ENCODE measurements at regions not wholly inside any gene's neighbourhood (a gene's known extent, or its start where the extent isn't known, plus 50 kb on each side); places are given as distances from the start of the nearest gene placed in this dataset.
"Not testable (repeated sequence)": the region's sequence is repeated elsewhere in the genome, so short reads cannot be mapped to it uniquely, and the experiment has no call there.

GRCh38 chr3:81087607-81088006, 673.8 kb downstream of the GBE1 start:
- no peak overlapping the region for H3K9ac ChIP-seq (ENCODE audit: low read length)
- H3K27me3 ChIP-seq (ENCODE audit: control insufficient read depth, insufficient read depth, low read length) = no peaks in the 10 kb centered on the region
- H3K27ac ChIP-seq (ENCODE audit: low read length) = no peak overlapping the region
- peaks cover 12% of the 10 kb centered on the region for H3K9me3 ChIP-seq (ENCODE audit: control insufficient read depth, low read depth, low read length)
- H3K4me3 ChIP-seq (ENCODE audit: low read length) = no peak overlapping the region
- no peaks in the 10 kb centered on the region for H3K4me1 ChIP-seq (ENCODE audit: control insufficient read depth, low read depth, low read length)
- no peaks in the 10 kb centered on the region for H3K36me3 ChIP-seq (ENCODE audit: control insufficient read depth, low read depth, low read length)

GRCh38 chr3:81086348-81086747, 675.1 kb downstream of the GBE1 start:
- Histone ChIP-seq H3K9ac (ENCODE audit: low read length) (no peak overlapping the region), H3K27me3 (ENCODE audit: control insufficient read depth, insufficient read depth, low read length) (no peaks in the 10 kb centered on the region), H3K27ac (ENCODE audit: low read length) (no peak overlapping the region), H3K4me3 (ENCODE audit: low read length) (no peak overlapping the region), H3K36me3 (ENCODE audit: control insufficient read depth, low read depth, low read length) (no peaks in the 10 kb centered on the region), H3K9me3 (ENCODE audit: control insufficient read depth, low read depth, low read length) (peaks cover 12% of the 10 kb centered on the region), H3K4me1 (ENCODE audit: control insufficient read depth, low read depth, low read length) (no peaks in the 10 kb centered on the region)

GRCh38 chr3:81080608-81081007, 680.8 kb downstream of the GBE1 start:
- H3K36me3 ChIP-seq (ENCODE audit: control insufficient read depth, low read depth, low read length) = no peaks in the 10 kb centered on the region
- H3K4me1 ChIP-seq (ENCODE audit: control insufficient read depth, low read depth, low read length) = no peaks in the 10 kb centered on the region
- no peak overlapping the region for H3K4me3 ChIP-seq (ENCODE audit: low read length)
- no peaks in the 10 kb centered on the region for H3K9me3 ChIP-seq (ENCODE audit: control insufficient read depth, low read depth, low read length)
- no peak overlapping the region for H3K9ac ChIP-seq (ENCODE audit: low read length)
- H3K27ac ChIP-seq (ENCODE audit: low read length) = no peak overlapping the region
- H3K27me3 ChIP-seq (ENCODE audit: control insufficient read depth, insufficient read depth, low read length) = no peaks in the 10 kb centered on the region

- H3K9me3 ChIP-seq (ENCODE audit: control insufficient read depth, low read depth, low read length) = peaks cover 16% of the 10 kb centered on the region
- H3K27me3 ChIP-seq (ENCODE audit: control insufficient read depth, insufficient read depth, low read length) = no peaks in the 10 kb centered on the region
- H3K27ac ChIP-seq (ENCODE audit: low read length) = no peak overlapping the region
- H3K36me3 ChIP-seq (ENCODE audit: control insufficient read depth, low read depth, low read length) = no peaks in the 10 kb centered on the region
- no peak overlapping the region for H3K9ac ChIP-seq (ENCODE audit: low read length)
- no peak overlapping the region for H3K4me3 ChIP-seq (ENCODE audit: low read length)
- H3K4me1 ChIP-seq (ENCODE audit: control insufficient read depth, low read depth, low read length) = no peaks in the 10 kb centered on the region
These were observed 688.9 kb downstream of the GBE1 start for GRCh38 chr3:81072591-81072990.

DNA sequence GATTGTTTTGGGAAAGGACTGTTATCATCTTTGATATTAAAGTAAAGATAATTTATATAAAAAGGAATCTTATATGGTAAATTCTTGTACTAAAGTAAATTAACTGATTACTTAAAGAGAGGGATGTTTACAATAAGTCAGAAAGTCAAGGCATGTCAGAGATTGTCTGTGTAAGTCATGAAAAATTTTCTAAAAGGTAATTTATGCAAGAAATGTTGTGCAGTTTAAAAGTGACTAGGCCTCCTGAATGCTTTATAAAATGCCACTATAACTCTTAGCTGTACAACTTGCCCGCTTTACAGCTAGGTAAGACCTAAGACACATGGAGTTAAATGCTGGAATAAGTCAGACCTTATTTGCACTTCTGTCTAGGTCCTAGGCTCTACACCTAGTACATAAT, 692.9 kb downstream of the GBE1 start:
- H3K4me3 ChIP-seq (ENCODE audit: low read length) = no peak overlapping the region
- H3K9ac ChIP-seq (ENCODE audit: low read length) = no peak overlapping the region
- no peaks in the 10 kb centered on the region for H3K4me1 ChIP-seq (ENCODE audit: control insufficient read depth, low read depth, low read length)
- no peaks in the 10 kb centered on the region for H3K36me3 ChIP-seq (ENCODE audit: control insufficient read depth, low read depth, low read length)
- no peak overlapping the region for H3K27ac ChIP-seq (ENCODE audit: low read length)
- no peaks in the 10 kb centered on the region for H3K27me3 ChIP-seq (ENCODE audit: control insufficient read depth, insufficient read depth, low read length)
- H3K9me3 ChIP-seq (ENCODE audit: control insufficient read depth, low read depth, low read length) = peaks cover 19% of the 10 kb centered on the region

- H3K4me3 ChIP-seq (ENCODE audit: low read length) = no peak overlapping the region
- no peak overlapping the region for H3K9ac ChIP-seq (ENCODE audit: low read length)
- H3K27me3 ChIP-seq (ENCODE audit: control insufficient read depth, insufficient read depth, low read length) = no peaks in the 10 kb centered on the region
- H3K36me3 ChIP-seq (ENCODE audit: control insufficient read depth, low read depth, low read length) = no peaks in the 10 kb centered on the region
- H3K4me1 ChIP-seq (ENCODE audit: control insufficient read depth, low read depth, low read length) = no peaks in the 10 kb centered on the region
- peaks cover 12% of the 10 kb centered on the region for H3K9me3 ChIP-seq (ENCODE audit: control insufficient read depth, low read depth, low read length)
- no peak overlapping the region for H3K27ac ChIP-seq (ENCODE audit: low read length)
These were observed 697.5 kb downstream of the GBE1 start for GRCh38 chr3:81063896-81064295.

DNA sequence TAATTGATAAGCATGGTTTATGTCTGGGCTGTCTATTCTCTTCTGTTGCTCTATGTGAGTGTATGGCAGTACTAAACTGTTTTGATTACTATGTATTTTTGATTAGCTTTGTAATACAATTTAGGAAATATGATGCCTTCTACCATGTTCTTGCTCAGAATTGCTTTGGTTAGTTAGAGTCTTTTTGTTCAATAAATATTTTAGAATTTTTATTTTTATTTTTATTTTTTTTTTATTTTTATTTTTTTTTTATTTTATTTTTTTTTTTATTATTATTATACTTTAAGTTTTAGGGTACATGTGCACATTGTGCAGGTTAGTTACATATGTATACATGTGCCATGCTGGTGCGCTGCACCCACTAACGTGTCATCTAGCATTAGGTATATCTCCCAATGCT, 710.3 kb downstream of the GBE1 start:
- not testable (repeated sequence) for H3K4me3 ChIP-seq (ENCODE audit: low read length); H3K9ac ChIP-seq (ENCODE audit: low read length); H3K9me3 ChIP-seq (ENCODE audit: control insufficient read depth, low read depth, low read length); H3K4me1 ChIP-seq (ENCODE audit: control insufficient read depth, low read depth, low read length); H3K27me3 ChIP-seq (ENCODE audit: control insufficient read depth, insufficient read depth, low read length); H3K36me3 ChIP-seq (ENCODE audit: control insufficient read depth, low read depth, low read length); H3K27ac ChIP-seq (ENCODE audit: low read length)

- Histone ChIP-seq H3K4me1 (ENCODE audit: control insufficient read depth, low read depth, low read length) (no peaks in the 10 kb centered on the region), H3K36me3 (ENCODE audit: control insufficient read depth, low read depth, low read length) (no peaks in the 10 kb centered on the region), H3K4me3 (ENCODE audit: low read length) (no peak overlapping the region), H3K9ac (ENCODE audit: low read length) (no peak overlapping the region), H3K9me3 (ENCODE audit: control insufficient read depth, low read depth, low read length) (no peaks in the 10 kb centered on the region), H3K27ac (ENCODE audit: low read length) (no peak overlapping the region), H3K27me3 (ENCODE audit: control insufficient read depth, insufficient read depth, low read length) (no peaks in the 10 kb centered on the region)
These were observed 713.3 kb downstream of the GBE1 start for GRCh38 chr3:81048058-81048665.

- no peak overlapping the region for H3K4me3 ChIP-seq (ENCODE audit: low read length)
- no peak overlapping the region for H3K9ac ChIP-seq (ENCODE audit: low read length)
- H3K27me3 ChIP-seq (ENCODE audit: control insufficient read depth, insufficient read depth, low read length) = no peaks in the 10 kb centered on the region
- H3K9me3 ChIP-seq (ENCODE audit: control insufficient read depth, low read depth, low read length) = no peaks in the 10 kb centered on the region
- H3K36me3 ChIP-seq (ENCODE audit: control insufficient read depth, low read depth, low read length) = no peaks in the 10 kb centered on the region
- no peaks in the 10 kb centered on the region for H3K4me1 ChIP-seq (ENCODE audit: control insufficient read depth, low read depth, low read length)
- H3K27ac ChIP-seq (ENCODE audit: low read length) = no peak overlapping the region
These were observed 715.5 kb downstream of the GBE1 start for GRCh38 chr3:81045976-81046375.

DNA sequence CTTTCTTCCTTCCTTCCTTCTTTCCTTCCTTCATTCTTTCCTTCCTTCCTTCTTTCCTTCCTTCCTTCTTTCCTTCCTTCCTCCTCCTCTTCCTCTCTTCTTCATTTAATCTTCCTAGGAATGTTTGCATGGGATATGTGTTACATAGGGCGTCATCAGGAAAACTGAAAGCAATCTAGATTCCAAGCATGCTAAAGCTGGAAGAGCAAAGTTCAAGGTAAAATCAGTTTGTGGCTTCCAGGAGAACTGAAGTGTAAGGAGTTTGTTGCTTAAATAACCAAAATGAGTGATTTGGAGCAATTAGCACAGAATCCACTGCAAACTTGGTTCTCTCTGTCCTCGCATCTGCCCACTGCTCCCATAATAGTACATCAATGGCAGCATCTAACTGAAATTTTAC, 716.2 kb downstream of the GBE1 start:
- no peaks in the 10 kb centered on the region for H3K27me3 ChIP-seq (ENCODE audit: control insufficient read depth, insufficient read depth, low read length)
- no peak overlapping the region for H3K27ac ChIP-seq (ENCODE audit: low read length)
- H3K4me1 ChIP-seq (ENCODE audit: control insufficient read depth, low read depth, low read length) = no peaks in the 10 kb centered on the region
- H3K36me3 ChIP-seq (ENCODE audit: control insufficient read depth, low read depth, low read length) = no peaks in the 10 kb centered on the region
- no peak overlapping the region for H3K9ac ChIP-seq (ENCODE audit: low read length)
- no peaks in the 10 kb centered on the region for H3K9me3 ChIP-seq (ENCODE audit: control insufficient read depth, low read depth, low read length)
- H3K4me3 ChIP-seq (ENCODE audit: low read length) = no peak overlapping the region

GRCh38 chr3:81043660-81044199, 717.7 kb downstream of the GBE1 start:
- no peak overlapping the region for H3K27ac ChIP-seq (ENCODE audit: low read length)
- H3K36me3 ChIP-seq (ENCODE audit: control insufficient read depth, low read depth, low read length) = no peaks in the 10 kb centered on the region
- no peak overlapping the region for H3K9ac ChIP-seq (ENCODE audit: low read length)
- no peaks in the 10 kb centered on the region for H3K9me3 ChIP-seq (ENCODE audit: control insufficient read depth, low read depth, low read length)
- no peaks in the 10 kb centered on the region for H3K27me3 ChIP-seq (ENCODE audit: control insufficient read depth, insufficient read depth, low read length)
- no peak overlapping the region for H3K4me3 ChIP-seq (ENCODE audit: low read length)
- no peaks in the 10 kb centered on the region for H3K4me1 ChIP-seq (ENCODE audit: control insufficient read depth, low read depth, low read length)

- Histone ChIP-seq H3K27ac (ENCODE audit: low read length) (no peak overlapping the region), H3K36me3 (ENCODE audit: control insufficient read depth, low read depth, low read length) (no peaks in the 10 kb centered on the region), H3K9me3 (ENCODE audit: control insufficient read depth, low read depth, low read length) (no peaks in the 10 kb centered on the region), H3K9ac (ENCODE audit: low read length) (no peak overlapping the region), H3K4me1 (ENCODE audit: control insufficient read depth, low read depth, low read length) (no peaks in the 10 kb centered on the region), H3K4me3 (ENCODE audit: low read length) (no peak overlapping the region), H3K27me3 (ENCODE audit: control insufficient read depth, insufficient read depth, low read length) (no peaks in the 10 kb centered on the region)
These were observed 718.4 kb downstream of the GBE1 start for GRCh38 chr3:81043009-81043408.

Measured in iPS-18a (cell line).